ENCODE measurements at regions not wholly inside any gene's neighbourhood (a gene's known extent, or its start where the extent isn't known, plus 50 kb on each side); places are given as distances from the start of the nearest gene placed in this dataset.

DNA sequence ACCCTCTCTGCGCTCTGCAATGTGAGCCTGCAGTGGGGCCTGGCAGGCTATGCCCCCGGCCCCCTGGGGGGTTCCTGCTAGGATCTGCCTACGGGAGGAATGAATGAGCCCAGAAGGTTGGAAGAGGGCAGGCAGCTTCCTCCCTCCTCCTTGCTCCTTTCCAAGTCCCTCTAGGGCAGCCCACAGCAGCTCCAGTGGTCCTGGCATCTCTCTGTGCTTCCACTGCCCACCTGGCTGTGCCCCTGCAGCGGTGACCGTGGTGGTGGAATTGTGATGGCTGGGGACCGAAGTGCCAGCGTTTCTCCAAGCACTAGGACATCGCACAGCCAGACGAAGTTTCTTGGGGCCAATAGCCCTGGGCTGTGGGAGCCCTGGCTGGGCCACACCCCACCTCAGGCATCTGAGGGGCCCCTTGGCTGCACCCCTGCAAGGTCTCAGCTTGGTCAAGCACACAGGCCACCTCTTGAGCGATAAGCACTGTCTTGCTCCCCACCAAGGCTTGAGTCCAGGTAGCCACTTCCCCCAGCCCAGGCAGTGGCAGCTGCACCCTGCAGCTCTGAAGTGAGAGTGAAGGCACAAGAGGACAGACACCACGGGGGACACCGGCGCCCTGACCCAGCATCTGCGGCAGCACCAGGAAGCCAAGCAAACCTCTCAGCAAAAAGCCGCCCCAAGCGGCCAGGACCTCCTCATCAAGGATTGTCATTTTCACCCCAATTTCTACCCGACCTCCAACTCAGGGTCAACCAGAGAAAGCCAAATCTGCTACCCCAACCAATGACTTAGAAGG is 346.3 kb downstream of the CTTN start:
- TF ChIP-seq, protein P1, sequence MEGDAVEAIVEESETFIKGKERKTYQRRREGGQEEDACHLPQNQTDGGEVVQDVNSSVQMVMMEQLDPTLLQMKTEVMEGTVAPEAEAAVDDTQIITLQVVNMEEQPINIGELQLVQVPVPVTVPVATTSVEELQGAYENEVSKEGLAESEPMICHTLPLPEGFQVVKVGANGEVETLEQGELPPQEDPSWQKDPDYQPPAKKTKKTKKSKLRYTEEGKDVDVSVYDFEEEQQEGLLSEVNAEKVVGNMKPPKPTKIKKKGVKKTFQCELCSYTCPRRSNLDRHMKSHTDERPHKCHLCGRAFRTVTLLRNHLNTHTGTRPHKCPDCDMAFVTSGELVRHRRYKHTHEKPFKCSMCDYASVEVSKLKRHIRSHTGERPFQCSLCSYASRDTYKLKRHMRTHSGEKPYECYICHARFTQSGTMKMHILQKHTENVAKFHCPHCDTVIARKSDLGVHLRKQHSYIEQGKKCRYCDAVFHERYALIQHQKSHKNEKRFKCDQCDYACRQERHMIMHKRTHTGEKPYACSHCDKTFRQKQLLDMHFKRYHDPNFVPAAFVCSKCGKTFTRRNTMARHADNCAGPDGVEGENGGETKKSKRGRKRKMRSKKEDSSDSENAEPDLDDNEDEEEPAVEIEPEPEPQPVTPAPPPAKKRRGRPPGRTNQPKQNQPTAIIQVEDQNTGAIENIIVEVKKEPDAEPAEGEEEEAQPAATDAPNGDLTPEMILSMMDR (IDR thresholded peaks at IDR 0.05; ENCODE audit: insufficient read depth, low read depth, low read length): no peak
- TF ChIP-seq EZH2 (IDR thresholded peaks at IDR 0.05; ENCODE audit: insufficient read depth, low read length): no peak
